Psoas muscle (tissue), 7 donors: ENCODE measurements at regions not wholly inside any gene's neighbourhood (a gene's known extent, or its start where the extent isn't known, plus 50 kb on each side); places are given as distances from the start of the nearest gene placed in this dataset.

Source experiments
- ATAC-seq, 4 donors: fragments of 200-7000 bp; cut with Tn5 transposase; one replicate each; pipeline ENCODE4 v1.9.1; 2020; ENCODE audit warnings: moderate library complexity in 3 of 4, mild to moderate bottlenecking in 2 of 4
- DNase-seq, 2 donors: peaks; one replicate each; pipeline ENCODE4 v3.0.0-alpha.2; 2020
- H3K27ac ChIP-seq: fragments of 200-600 bp; one replicate; pipeline ENCODE4 v1.8.0; 2022
- H3K27me3 ChIP-seq, 3 donors: fragments of 200-600 bp in 1 of 3; one replicate each; pipeline versions ENCODE4 v1.6.1 to v1.8.0; 2013 to 2022; ENCODE audit warnings: low read length in 2 of 3, mild to moderate bottlenecking in 2 of 3, moderate library complexity in 1 of 3; ENCODE audit not compliant: insufficient read depth in 3 of 3
- H3K36me3 ChIP-seq, 2 donors: fragments of 200-600 bp in 1 of 2; one replicate each; pipeline versions ENCODE4 v1.6.1 to v1.8.0; 2013 to 2022; ENCODE audit warnings: low read depth in 1 of 2, mild to moderate bottlenecking in 1 of 2, moderate library complexity in 1 of 2; ENCODE audit not compliant: insufficient read depth in 1 of 2
- H3K4me1 ChIP-seq: fragments of 200-600 bp; one replicate; pipeline ENCODE4 v1.8.0; 2022
- H3K4me3 ChIP-seq: fragments of 200-600 bp; one replicate; pipeline ENCODE4 v1.8.0; 2022; ENCODE audit warnings: mild to moderate bottlenecking
- H3K9me3 ChIP-seq: fragments of 200-600 bp; one replicate; pipeline ENCODE4 v1.8.0; 2022
- WGBS, 3 donors: extraction: QIAGEN DNeasy Blood & Tissue Kit; methylation state at CpG; one replicate each; pipeline versions ENCODE4 v1.1.6 to v1.1.7; 2013; 5-methylcytosine and 5-hydroxymethylcytosine counted together
- intact Hi-C, 2 donors: fragments of 100-400 bp; cut with DNase I; formaldehyde crosslinking; loops; one replicate each; pipeline versions ENCODE4 v1.11.0 to v1.14.2; 2022
- TF ChIP-seq, protein P1 (sequence below): fragments of 200-600 bp; IDR thresholded peaks from one replicate; pipeline ENCODE4 v1.8.0; 2022; ENCODE audit warnings: antibody characterized with exemption
- donor health status: healthy with polysubstance abuse.
- donor health status: DM: no; HTN: no; CAD: no; lungs with moderate emphysema.
- donor health status: Bipolar disorder and iron deficiency.
- donor health status: healthy.
- donor health status: DM: yes; HTN: yes; CAD: no.
- donor health status: DM: no; HTN: no; CAD: no.
- donor health status: DM: yes; HTN: yes; CAD: no.

DNA sequence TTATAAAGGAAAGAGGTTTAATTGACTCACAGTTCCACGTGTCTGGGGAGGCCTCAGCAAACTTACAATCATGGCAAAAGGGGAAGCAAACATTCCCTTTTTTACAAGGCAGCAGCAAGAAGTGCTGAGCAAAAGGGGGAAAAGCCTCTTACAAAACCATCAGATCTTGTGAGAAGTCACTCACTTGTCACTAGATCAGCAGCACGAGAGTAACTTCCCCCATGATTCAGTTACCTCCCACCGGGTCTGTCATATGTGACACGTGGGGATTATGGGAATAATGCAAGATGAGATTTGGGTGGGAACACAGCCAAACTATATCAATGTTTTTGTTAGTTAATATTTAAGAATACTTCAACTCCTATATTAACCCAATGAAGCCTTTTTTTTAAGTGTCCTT lies 275.2 kb upstream of the CDH9 start:
- Histone ChIP-seq H3K4me3 (no peak overlapping the region), H3K36me3 (no peaks in the 10 kb centered on the region), H3K4me1 (no peaks in the 10 kb centered on the region), H3K27ac (no peak overlapping the region), H3K27me3 (no peaks in the 10 kb centered on the region), H3K9me3 (no peaks in the 10 kb centered on the region)
- ATAC-seq (no peak), DNase-seq (no peak)
- TF ChIP-seq, protein P1, sequence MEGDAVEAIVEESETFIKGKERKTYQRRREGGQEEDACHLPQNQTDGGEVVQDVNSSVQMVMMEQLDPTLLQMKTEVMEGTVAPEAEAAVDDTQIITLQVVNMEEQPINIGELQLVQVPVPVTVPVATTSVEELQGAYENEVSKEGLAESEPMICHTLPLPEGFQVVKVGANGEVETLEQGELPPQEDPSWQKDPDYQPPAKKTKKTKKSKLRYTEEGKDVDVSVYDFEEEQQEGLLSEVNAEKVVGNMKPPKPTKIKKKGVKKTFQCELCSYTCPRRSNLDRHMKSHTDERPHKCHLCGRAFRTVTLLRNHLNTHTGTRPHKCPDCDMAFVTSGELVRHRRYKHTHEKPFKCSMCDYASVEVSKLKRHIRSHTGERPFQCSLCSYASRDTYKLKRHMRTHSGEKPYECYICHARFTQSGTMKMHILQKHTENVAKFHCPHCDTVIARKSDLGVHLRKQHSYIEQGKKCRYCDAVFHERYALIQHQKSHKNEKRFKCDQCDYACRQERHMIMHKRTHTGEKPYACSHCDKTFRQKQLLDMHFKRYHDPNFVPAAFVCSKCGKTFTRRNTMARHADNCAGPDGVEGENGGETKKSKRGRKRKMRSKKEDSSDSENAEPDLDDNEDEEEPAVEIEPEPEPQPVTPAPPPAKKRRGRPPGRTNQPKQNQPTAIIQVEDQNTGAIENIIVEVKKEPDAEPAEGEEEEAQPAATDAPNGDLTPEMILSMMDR = no peak
- 54 to 59% (median 59%) methylated on average over 4 of the region's 4 CpGs for WGBS, 3 donors
- intact Hi-C loops = no loop called here

DNA sequence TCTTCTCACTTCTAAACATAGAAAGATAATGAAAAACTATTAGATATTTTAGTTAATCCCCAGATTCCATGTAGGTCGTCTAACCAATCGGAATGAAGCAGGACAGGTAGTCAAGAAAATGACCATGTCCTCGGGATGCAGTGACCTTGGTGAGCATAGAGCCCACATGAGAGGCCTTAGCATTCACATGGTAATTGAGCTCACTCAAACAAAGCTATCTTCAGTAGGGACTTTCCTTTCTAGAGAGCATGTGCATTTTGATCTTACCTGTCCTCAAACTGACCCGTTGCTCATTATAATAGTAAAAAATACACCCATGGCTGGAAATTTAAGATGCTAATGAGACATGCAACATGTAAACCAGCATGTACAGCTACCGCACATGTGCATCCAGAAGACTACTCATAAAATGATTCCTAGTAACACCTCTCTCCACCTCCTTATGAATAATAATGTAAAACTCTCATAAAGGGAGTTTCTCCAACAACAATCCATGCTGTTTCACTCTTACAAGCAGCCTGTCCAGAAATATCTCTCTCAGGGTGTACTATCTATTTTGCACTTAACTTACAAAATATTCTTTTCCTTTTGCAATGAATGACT lies 274.0 kb upstream of the CDH9 start:
- ATAC-seq (no peak), DNase-seq (no peak)
- H3K36me3 ChIP-seq = no peaks in the 10 kb centered on the region
- H3K4me3 ChIP-seq = no peak overlapping the region
- H3K4me1 ChIP-seq = no peaks in the 10 kb centered on the region
- intact Hi-C loops = no loop called here
- H3K27ac ChIP-seq = no peak overlapping the region
- TF ChIP-seq, protein P1 = no peak
- WGBS, 3 donors = 75 to 81% (median 76%) methylated on average over 5 of the region's 5 CpGs
- no peaks in the 10 kb centered on the region for H3K27me3 ChIP-seq
- no peaks in the 10 kb centered on the region for H3K9me3 ChIP-seq

DNA sequence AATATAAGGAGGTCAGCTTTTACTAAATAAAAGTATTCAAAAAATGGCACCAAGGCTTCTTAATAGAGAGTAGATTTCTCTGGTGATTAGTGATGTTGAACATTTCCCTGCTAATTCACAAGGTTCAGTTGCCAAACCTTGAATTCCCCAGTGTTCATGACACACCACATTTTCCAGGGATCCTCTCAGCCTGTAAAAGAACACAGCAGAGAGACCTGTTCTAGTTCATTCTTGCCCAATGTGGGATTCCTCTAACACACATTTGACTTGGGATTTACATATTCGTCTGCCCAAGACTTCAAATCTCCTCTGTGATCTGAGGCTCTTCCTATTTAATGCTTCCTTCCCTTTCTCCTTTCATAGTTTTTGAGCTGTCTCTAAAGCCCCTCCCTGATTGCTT lies 273.2 kb upstream of the CDH9 start:
- no peaks in the 10 kb centered on the region for H3K9me3 ChIP-seq
- WGBS, 3 donors = 44 to 60% (median 47%) methylated on average over 1 of the region's 1 CpG
- TF ChIP-seq, protein P1 = no peak
- intact Hi-C loops = no loop called here
- no peak overlapping the region for H3K4me3 ChIP-seq
- no peak for ATAC-seq
- H3K36me3 ChIP-seq = no peaks in the 10 kb centered on the region
- H3K27me3 ChIP-seq = no peaks in the 10 kb centered on the region
- no peaks in the 10 kb centered on the region for H3K4me1 ChIP-seq
- no peak for DNase-seq
- no peak overlapping the region for H3K27ac ChIP-seq

DNA sequence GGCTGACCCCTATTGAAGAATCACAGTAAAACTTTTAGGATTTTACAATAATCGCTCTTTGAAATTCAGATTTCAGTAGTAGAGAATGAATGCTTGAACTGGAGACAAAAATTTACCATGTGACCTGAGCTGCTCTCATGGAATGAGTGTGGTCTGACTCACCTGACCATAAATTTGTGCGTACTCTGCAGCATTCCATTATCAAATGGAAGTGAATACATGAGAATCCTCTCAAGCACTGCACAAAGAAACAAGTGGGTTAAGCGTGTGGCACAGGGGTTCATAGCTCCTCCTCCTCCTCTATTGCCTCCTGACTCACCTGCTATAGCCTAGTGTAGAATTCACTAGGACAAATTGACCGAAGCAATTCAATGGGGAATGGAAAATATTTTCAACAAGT lies 269.8 kb upstream of the CDH9 start:
- Histone ChIP-seq H3K36me3 (no peaks in the 10 kb centered on the region), H3K27me3 (no peaks in the 10 kb centered on the region), H3K4me3 (no peak overlapping the region), H3K27ac (no peak overlapping the region), H3K4me1 (no peaks in the 10 kb centered on the region), H3K9me3 (no peaks in the 10 kb centered on the region)
- intact Hi-C loops = no loop called here
- 83 to 91% (median 83%) methylated on average over 4 of the region's 4 CpGs for WGBS, 3 donors
- TF ChIP-seq, protein P1 = no peak
- DNase-seq (no peak), ATAC-seq (no peak)

DNA sequence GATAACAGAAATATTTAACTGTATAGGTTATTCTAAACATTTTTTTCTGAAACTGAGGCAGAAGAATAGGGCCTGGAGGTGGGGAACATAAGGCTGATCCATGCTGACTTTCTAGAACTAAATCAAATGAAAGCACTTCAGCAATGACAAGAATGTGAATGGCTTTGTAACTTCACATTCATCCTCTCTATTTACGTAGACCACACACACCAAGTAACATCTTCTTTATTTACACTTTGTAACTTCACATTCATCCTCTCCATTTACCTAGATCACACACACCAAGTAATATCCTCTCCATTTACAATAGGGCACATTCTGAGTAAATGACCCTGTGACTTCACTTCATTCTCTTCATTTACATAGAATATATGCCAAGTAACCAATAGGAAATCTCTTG lies 251.8 kb upstream of the CDH9 start:
- no peaks in the 10 kb centered on the region for H3K36me3 ChIP-seq
- H3K4me1 ChIP-seq = no peaks in the 10 kb centered on the region
- H3K4me3 ChIP-seq = no peak overlapping the region
- ATAC-seq = no peak
- no peak overlapping the region for H3K27ac ChIP-seq
- intact Hi-C loops = no loop called here
- 61 to 91% (median 86%) methylated on average over 1 of the region's 1 CpG for WGBS, 3 donors
- no peaks in the 10 kb centered on the region for H3K27me3 ChIP-seq
- no peak for DNase-seq
- TF ChIP-seq, protein P1 = no peak
- no peaks in the 10 kb centered on the region for H3K9me3 ChIP-seq
